ENCODE measurements at regions not wholly inside any gene's neighbourhood (a gene's known extent, or its start where the extent isn't known, plus 50 kb on each side); places are given as distances from the start of the nearest gene placed in this dataset.

DNA sequence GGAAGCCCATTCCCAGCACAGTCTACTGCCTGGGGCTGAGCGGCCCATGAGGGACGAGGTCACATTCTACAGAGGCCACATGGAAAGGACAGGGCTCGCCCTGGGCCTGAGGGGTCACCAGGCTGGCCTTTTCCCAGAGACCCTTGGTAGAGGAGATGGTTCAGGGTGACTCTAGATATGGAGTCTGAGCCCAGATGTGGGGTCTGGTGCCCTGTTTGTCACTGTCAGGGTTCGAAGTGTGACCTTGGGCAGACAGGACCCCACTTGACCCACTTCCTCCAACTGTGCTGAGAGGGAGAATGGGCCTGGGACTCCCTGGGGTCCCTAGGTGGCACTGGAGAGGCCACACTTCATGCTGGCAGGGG lies 81.0 kb downstream of the MYEOV start:
- Histone ChIP-seq H3K36me3 (no peaks in the 10 kb centered on the region), H3K27me3 (peaks cover 0 to 7% (median 0%) of the 10 kb centered on the region in 3 donors), H3K4me1 (no peaks in the 10 kb centered on the region), H3K4me3 (no peak overlapping the region), H3K9me3 (no peaks in the 10 kb centered on the region), H3K27ac (no peak overlapping the region)
- intact Hi-C loops (cut with DNase I): no loop called here
- TF ChIP-seq, protein P1, sequence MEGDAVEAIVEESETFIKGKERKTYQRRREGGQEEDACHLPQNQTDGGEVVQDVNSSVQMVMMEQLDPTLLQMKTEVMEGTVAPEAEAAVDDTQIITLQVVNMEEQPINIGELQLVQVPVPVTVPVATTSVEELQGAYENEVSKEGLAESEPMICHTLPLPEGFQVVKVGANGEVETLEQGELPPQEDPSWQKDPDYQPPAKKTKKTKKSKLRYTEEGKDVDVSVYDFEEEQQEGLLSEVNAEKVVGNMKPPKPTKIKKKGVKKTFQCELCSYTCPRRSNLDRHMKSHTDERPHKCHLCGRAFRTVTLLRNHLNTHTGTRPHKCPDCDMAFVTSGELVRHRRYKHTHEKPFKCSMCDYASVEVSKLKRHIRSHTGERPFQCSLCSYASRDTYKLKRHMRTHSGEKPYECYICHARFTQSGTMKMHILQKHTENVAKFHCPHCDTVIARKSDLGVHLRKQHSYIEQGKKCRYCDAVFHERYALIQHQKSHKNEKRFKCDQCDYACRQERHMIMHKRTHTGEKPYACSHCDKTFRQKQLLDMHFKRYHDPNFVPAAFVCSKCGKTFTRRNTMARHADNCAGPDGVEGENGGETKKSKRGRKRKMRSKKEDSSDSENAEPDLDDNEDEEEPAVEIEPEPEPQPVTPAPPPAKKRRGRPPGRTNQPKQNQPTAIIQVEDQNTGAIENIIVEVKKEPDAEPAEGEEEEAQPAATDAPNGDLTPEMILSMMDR (IDR thresholded peaks at IDR 0.05): no peak
- TF ChIP-seq POLR2A (IDR thresholded peaks at IDR 0.05) (no peak), POLR2AphosphoS5 (IDR thresholded peaks at IDR 0.05) (no peak), EP300 (IDR thresholded peaks at IDR 0.05) (no peak)
- WGBS, 2 donors: 91% methylated on average over 4 of the region's 4 CpGs
- DNase-seq: no peak

DNA sequence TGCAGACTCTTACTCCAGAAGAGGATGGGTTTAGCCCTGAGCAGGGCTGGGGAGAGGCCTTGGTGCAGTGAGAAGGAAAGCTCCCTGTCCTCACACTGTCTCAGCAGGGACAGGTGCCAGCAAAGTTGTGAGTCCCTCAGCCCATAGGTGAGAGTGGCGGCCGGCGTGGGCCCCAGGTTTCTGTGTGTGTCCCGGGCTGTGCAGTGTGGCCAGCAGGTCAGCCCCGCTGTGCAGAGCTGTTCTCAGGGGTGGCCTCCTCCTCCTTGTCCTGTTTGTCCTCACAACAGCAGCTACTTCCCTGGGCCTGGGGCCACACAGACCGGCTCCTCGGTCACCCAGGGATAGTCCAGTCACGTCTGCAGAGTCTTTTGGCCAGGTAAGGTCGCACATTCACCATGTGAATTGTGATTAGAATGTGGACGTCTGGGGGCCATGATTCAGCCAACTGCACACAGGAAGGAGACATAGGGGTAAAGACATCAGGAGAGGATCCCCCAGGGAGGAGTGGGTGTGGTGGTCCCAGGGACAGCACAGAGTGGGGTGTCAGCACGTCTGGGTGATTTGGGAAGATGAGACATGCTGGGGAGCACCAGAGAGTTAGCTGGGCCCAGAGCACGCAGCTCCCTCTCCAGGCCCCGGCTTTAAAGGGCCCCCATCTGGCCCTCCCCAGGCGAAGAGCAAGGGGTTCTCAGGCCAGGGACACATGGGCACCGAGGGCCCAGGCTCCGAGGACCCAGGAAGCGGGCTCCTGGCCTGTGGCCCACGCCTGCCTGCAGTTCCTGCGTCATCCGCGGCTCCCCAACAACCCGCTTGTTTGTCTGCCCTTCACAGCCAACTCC lies 81.6 kb downstream of the MYEOV start:
- DNase-seq: peak; percentile 49
- intact Hi-C loops (cut with DNase I): no loop called here

DNA sequence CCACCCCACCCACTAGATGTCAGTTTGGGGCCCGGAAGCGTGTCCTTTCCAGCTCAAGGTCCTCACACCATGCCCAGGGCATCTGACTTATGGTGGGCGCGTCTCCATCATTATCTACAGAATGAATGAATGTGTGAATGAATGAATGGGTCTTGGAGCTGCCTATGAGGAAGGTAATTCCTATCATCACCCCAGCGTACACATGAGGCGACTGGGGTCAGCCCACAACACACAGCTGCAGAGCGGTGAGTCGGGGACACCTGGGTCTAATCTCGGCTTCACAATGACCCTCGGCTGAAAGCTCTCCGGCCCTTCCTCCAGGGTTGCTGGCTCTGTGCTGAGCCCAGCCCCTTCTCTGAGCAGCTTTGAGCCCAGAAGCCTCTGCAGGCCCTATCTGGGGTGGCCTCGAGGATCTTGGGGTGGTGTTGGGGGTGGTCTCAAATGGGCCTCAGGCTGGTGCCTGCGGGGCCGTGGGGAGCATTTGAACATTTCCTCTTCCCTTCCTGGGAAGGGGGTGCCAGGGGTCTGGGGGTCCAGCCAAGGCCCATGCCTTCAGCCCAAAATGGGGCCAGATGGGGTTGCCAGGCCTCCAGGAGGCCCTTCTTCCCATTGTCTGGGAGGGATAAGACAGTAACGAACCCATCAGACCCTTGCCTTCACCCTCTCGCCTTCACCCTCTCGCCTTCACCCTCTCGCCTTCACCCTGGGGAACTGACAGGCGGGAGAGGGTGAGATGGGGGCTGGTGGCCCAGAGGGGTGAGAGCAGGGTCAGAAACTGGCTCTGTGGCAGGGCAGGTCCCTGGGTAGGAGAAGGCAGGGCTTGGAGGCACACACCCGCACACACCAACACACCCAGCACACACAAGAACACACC lies 82.4 kb downstream of the MYEOV start:
- Histone ChIP-seq H3K27ac (no peak overlapping the region), H3K9me3 (no peaks in the 10 kb centered on the region), H3K36me3 (no peaks in the 10 kb centered on the region), H3K4me3 (no peak overlapping the region), H3K27me3 (peaks cover 0 to 7% (median 0%) of the 10 kb centered on the region in 3 donors), H3K4me1 (no peaks in the 10 kb centered on the region)
- intact Hi-C loops (cut with DNase I): no loop called here
- TF ChIP-seq POLR2AphosphoS5 (IDR thresholded peaks at IDR 0.05): no peak
- TF ChIP-seq POLR2A (IDR thresholded peaks at IDR 0.05): no peak
- TF ChIP-seq, protein P1 (IDR thresholded peaks at IDR 0.05): no peak
- no peak for TF ChIP-seq EP300 (IDR thresholded peaks at IDR 0.05)
- 47 to 87% methylated on average over 20 of the region's 20 CpGs for WGBS, 2 donors
- no peak for DNase-seq

More for the DNA sequence above, 81.6 kb downstream of the MYEOV start:
- H3K36me3 ChIP-seq: no peaks in the 10 kb centered on the region
- no peak overlapping the region for H3K4me3 ChIP-seq
- H3K27ac ChIP-seq: no peak overlapping the region
- TF ChIP-seq EP300 (IDR thresholded peaks at IDR 0.05) (no peak), POLR2AphosphoS5 (IDR thresholded peaks at IDR 0.05) (no peak), POLR2A (IDR thresholded peaks at IDR 0.05) (no peak)
- TF ChIP-seq, protein P1 (IDR thresholded peaks at IDR 0.05): no peak
- no peaks in the 10 kb centered on the region for H3K9me3 ChIP-seq
- H3K27me3 ChIP-seq: peaks cover 0 to 7% (median 0%) of the 10 kb centered on the region in 3 donors
- H3K4me1 ChIP-seq: no peaks in the 10 kb centered on the region
- 53 to 84% methylated on average over 22 of the region's 22 CpGs for WGBS, 2 donors

DNA sequence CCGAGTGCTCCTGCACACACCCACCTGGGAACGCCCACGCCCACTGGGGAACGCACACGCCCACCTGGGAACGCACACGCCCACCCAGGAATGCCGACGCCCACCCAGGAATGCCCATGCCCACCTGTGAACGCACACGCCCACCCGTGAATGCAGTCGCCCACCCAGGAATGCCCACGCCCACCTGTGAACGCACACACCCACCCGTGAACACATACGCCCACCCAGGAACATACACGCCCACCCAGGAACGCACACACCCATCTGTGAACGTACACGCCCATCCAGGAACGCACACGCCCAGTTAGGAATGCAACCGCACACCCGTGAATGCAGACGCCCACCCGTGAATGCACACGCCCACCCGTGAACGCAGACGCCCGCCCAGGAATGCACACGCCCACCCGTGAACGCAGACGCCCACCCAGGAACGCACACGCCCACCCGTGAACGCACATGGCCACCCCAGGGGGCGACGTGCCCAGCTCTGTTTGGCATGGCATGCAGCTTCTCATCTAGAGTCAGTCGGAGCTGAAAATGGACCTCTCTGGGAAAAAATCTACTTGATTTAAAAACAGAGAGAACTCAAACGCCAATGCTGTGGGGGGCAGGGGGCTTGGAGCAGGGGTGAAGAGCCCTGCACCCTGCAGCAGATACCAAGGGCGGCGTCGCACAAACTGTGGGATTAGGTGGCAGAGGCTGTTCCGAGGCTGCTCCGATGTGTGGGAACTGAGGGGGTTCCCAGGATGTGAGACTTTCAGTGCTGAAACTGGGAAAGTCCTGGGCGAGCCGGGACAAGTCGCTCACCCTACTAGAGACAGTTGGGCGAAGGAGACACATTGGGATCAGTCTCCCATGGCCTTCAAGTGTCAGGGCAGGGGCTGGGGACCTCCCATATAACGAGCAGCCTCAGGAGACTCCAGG lies 83.3 kb downstream of the MYEOV start:
- Histone ChIP-seq H3K9me3 (no peaks in the 10 kb centered on the region), H3K36me3 (no peaks in the 10 kb centered on the region), H3K4me1 (no peaks in the 10 kb centered on the region), H3K27ac (no peak overlapping the region), H3K27me3 (peaks cover 0 to 7% (median 0%) of the 10 kb centered on the region in 3 donors), H3K4me3 (no peak overlapping the region)
- intact Hi-C loops (cut with DNase I): no loop called here
- DNase-seq: no peak
- TF ChIP-seq POLR2A (IDR thresholded peaks at IDR 0.05): no peak
- TF ChIP-seq, protein P1 (IDR thresholded peaks at IDR 0.05): no peak
- TF ChIP-seq EP300 (IDR thresholded peaks at IDR 0.05): no peak
- 22 to 71% methylated on average over 54 of the region's 54 CpGs for WGBS, 2 donors

All from sigmoid colon (tissue), 6 donors.